NCI-H2196 treated with DMSO at 0.1 percent for 48 hours (cell line): ENCODE measurements at regions not wholly inside any gene's neighbourhood (a gene's known extent, or its start where the extent isn't known, plus 50 kb on each side); places are given as distances from the start of the nearest gene placed in this dataset.
A peak's percentile ranks its signal among the peaks of the same experiment; 100 is the strongest.
"Not testable (repeated sequence)": the region's sequence is repeated elsewhere in the genome, so short reads cannot be mapped to it uniquely, and the experiment has no call there.

ENCODE experiments used
- DNase-seq: peaks from one replicate; lab custom pipeline; 2025; ENCODE audit not compliant: unreplicated experiment; lab: John Stamatoyannopoulos, UW

GRCh38 chr4:75289914-75290582, 224.2 kb downstream of the RCHY1 start:
- DNase-seq, result peak; percentile 15

DNA sequence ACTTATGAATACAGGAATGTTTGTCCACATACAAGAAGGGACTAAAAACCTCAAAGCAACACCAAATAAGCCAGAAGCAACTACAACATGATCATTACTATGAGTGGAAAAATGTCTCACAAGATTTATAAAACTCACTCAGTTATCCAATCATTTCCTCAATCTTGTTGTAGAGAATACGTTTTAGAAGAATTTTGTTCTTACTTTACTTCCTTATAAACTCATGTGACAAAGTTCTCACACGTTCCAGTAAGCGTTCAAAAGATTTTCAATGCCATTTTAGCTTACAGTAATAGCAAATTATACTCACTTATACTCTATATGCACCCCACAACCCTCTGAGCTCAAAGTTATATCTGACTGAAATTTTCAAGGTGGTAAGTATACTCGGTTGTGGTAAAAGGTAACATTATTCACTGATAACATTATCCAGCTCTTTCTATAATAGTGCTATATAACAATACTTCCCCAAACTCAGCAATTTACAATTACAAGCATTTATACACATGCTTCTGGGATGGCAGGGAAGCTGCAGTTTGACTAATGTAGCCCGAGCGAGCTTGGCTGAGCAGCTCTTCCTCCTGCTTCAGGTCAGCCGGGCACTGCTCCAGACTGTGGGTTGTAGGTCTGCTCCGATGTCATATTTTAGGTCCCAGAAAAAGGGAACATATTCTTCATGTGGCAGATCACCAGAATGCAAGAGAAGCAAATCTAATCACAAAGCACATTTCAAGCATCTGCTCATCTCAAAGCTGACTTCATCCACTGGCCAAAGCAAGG, 226.3 kb downstream of the RCHY1 start:
- no peak for DNase-seq

DNA sequence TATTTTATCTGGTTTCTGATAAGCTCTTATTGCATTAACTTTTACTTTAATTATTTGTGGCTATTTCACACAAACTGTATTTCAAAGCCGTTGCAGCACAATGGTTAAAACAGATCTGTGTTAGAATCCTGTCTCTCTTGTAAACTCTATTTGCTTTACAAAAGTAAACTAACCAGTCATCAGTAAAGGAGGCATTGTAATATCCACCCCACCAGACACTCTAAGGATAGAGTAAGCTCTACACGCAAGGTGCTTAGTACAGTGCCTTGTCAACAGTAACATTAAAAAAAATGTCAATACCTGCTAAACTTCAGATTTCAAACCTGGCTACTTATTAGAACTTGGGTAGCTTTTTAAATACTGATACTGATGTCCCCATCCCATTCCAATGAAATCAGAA, 228.4 kb downstream of the RCHY1 start:
- DNase-seq, result no peak

DNA sequence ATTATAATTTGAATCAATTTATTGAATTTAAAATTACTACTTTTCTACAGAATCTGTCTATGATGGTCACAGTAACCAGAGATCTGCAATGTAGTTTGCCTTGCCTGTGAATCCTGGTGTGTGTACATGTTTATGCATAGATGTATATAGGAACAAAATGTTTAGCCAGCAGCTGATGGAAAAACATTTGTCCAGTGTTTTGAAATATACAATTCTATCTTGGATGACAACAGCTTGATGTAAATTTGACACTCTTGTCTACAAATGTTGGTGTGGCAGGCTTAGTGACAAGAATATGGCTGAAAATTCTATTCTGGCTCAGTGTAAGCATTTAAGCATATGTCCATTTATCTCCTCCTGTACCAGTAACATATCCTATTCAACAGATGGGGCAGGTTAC, 229.4 kb downstream of the RCHY1 start:
- DNase-seq, result no peak

DNA sequence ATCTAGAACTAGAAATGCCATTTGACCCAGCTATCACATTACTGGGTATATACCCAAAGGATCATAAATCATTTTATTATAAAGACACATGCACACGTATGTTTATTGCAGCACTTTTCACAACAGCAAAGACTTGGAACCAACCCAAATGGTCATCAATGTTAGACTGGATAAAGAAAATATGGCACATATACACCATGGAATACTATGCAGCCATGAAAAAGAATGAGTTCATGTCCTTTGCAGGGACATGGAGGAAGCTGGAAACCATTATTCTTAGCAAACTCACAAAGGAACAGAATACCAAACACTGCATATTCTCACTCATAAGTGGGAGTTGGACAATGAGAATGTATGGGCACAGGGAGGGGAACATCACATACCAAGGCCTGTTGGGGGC, 233.7 kb downstream of the RCHY1 start:
- not testable (repeated sequence) for DNase-seq

DNA sequence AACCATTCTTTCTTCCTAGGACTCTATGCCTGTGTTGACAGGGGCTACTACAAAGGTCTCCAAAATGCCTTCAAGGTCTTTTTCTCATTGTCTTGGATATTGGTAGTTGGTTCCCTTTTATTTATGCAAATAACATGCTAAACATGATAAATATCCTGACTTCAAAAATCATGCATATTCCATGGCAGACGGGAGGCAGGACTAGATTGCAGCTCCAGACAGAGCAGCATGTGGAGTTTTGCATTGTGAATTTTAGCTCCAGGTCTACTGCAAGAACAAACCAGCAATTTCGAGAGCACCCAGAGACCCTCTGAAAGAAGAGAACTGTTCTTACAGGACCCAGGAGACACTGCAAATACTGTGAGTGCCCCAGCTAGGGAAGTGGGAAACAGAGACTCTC, 254.9 kb downstream of the RCHY1 start:
- DNase-seq, result no peak

- no peak for DNase-seq
Observed at GRCh38 chr4:75255261-75255660, 258.9 kb downstream of the RCHY1 start.

DNA sequence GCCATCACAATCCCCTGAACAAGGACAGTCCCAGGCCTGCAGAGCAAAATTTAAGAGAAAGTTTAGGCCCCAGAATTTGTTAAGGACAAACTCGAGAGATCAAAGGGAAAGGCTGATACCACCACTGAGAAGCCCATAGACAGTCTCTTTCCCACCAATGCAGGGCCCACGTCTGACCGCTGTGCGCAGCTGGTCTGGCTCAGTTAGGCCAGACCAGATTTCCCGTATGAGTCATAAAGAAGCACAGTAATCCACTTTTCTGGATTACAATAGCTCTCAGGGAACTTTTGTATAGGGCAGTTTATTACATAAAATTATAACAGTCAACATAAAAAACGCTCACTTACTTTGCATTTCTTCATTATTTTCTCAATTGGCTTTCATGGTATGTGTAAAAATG, 259.5 kb downstream of the RCHY1 start:
- no peak for DNase-seq

DNA sequence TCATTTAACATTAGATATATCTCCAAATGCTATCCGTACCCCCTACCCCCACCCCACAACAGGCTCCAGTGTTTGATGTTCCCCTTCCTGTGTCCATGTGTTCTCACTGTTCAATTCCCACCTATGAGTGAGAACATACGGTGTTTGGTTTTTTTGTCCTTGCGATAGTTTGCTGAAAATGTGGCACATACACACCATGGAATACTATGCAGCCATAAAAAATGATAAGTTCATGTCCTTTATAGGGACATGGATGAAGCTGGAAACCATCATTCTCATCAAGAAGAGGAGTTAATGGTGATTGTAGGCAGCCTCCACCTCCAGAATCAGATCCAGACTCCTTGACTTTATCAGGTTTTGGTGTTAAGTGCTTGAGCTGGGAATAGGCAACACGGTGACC, 261.1 kb downstream of the RCHY1 start:
- not testable (repeated sequence) for DNase-seq

DNA sequence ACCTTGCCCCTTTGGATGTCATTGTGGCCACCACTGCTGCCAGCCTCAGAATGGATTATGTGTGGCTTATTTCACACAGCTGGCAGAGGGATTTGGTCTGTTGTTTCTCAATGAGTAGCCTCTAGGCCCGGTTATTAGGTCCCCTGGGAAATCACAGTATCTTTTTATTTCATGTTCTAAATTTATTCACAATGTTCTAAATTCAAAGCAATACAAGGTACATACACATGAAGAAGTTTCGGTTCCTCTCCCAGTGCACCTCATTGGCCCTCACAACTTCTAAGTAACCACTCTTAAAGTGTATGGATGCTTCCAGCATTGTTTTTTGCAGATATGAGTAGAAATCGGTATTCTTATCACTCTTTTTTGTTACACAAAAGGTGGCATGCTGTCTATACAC, 262.7 kb downstream of the RCHY1 start:
- no peak for DNase-seq

GRCh38 chr4:75249739-75250138, 264.5 kb downstream of the RCHY1 start:
- no peak for DNase-seq

DNA sequence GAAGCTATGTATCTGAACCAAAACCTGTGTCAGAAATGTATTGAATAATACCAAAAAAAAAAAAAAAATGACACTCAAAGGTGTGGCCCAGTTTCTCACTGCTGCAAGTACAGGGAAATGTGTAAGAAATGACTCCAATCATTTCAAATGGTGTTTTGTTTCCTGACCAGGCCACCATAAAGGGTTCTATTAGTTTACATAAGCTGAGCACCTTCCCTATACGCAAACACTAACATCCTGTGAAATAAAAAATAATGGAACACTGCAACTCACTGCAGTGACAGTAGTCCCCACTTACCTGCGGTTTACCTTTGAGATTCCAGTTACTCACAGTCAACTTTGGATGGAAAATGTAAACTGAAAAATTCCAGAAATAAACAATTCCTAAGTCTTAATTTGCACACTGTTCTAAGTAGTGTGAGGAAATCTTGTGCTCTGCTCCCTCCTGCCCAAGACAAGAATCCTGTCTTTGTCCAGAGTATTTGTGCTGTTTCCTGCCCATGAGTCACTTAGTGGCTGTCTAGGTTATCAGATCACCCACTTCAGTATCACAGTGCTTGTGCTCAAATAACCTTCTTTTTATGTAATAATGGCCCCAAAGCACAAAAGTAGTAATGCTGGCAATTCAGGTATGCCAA, 265.3 kb downstream of the RCHY1 start:
- peak; percentile 18 for DNase-seq

GRCh38 chr4:75244325-75244724, 269.9 kb downstream of the RCHY1 start:
- DNase-seq, result no peak

DNA sequence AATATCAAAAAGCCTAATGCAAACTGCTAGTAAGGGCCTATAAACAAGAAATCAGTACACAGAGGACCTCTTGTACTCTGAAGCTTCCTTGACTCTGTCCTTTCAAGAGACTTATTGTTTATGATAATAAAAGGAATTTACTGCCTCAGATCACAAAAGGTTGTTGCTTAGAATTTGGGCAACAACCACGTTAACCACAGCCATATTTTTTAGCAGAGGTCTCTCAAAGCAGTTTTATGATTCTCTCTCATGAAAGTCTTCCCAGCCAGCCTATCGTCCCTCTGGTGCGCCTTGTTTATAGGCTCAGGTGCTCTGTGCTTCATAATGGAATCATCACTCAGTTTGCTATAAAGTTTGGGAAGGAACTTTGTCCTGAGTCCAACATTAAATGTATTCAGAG, 270.6 kb downstream of the RCHY1 start:
- no peak for DNase-seq

- no peak for DNase-seq
Observed at GRCh38 chr4:75235359-75235951, 278.7 kb downstream of the RCHY1 start.

GRCh38 chr4:75232546-75232945, 281.7 kb downstream of the RCHY1 start:
- no peak for DNase-seq

GRCh38 chr4:75229806-75230570, 284.2 kb downstream of the RCHY1 start:
- DNase-seq, result no peak

- no peak for DNase-seq
Observed at GRCh38 chr4:75213480-75213879, 280.6 kb downstream of the PARM1 start.

DNA sequence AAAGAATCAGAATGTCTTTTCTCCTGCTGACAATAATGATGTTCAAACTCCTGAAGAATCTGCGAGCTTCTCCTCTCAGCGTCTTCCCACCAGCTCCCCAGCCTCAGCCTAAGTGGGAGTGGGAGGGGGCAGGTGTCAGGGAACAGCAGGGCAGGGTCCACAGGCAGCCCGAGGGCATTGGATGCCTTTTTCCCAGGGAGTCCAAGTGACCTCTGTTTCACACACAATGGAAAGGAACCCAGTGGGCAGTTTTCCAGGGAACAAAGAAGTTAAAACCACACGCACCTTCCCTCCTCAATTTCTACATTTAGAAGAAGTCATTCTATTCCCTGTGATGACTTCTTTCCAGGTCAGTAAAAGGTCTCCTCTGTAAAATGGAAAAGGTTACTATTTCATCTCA, 278.5 kb downstream of the PARM1 start:
- DNase-seq, result no peak

DNA sequence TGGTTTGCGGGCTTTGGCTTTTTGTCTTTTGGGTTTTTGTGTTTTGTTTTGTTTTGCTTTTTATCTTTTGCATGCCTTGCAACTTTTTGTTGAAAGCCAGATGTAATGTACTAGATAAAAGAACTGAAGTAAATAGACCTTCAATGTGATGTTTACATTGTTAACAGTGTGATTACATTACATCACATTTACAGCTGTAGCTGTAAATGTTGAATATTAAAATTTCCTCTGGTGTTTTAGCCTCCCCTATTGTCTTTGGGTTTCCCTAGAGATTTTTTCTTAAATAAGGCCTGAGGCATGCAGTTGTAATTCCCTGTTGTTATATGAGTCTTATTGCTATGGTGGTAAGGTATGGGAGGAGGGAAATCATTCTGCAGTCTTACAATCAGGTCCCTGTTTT, 275.0 kb downstream of the PARM1 start:
- no peak for DNase-seq

GRCh38 chr4:75195111-75195510, 262.2 kb downstream of the PARM1 start:
- DNase-seq, result no peak
